DMS153 (cell line): ENCODE measurements at regions not wholly inside any gene's neighbourhood (a gene's known extent, or its start where the extent isn't known, plus 50 kb on each side); places are given as distances from the start of the nearest gene placed in this dataset.

Experiments
- DNase-seq: peaks from one replicate; lab custom pipeline; 2025; lab: John Stamatoyannopoulos, UW

DNA sequence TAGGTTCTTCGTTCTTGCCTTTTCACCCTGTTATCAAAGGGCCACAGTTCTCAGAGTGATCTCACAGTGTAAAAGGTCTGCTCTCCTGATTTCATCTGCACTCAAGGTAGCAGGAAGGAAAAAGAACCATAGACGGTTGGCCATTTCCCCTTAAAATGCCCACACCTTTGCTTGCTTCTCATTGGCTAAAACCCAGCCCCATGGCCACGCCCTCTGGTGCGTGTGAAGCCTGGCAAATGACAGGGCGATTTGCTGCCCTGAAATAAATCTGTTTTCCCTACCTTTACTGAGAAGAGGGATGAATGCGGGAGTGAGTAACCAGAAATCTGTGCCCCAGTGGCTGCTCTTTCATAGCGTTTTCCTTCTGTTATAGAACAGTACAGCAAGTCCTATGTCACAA, 269.3 kb downstream of the POU4F1 start:
- DNase-seq: no peak

DNA sequence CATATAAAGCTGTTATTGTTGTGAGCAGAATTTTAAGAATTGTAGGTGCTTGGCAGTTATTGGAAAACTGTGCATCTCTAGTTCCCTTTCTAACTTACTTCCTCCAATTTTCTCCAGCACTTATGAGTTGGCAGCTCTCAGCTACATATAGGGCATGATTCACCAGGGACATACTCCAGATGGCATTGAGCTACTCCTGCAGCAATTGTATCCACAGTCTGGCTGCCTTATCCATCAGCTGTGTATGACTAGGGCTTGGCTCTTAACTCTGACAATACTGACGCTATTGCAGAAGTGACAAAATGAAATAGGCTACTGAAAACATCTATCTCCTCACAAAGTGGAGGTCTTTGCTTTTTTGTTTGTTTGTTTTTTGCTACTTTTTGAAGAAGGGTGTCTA, 276.7 kb downstream of the POU4F1 start:
- peak; percentile 63 for DNase-seq

DNA sequence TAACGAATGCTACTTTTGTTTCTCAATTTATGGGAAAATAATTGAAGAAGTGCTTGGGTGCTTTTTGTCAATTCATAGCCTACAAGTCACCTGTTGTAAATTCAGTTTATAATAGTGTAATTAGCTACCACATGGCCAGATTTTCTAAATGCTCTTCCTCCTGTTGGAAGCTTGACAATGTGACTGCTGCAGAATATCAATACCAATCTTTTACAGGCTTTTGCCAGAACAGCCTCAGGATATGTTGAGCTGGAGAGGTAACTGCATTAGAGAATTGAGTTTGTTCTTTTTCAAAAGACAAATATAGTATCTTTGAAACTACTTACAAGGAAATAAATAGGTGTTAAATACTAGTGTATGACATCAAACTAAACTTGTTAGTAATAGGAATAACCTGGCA, 277.8 kb downstream of the POU4F1 start:
- DNase-seq: no peak

DNA sequence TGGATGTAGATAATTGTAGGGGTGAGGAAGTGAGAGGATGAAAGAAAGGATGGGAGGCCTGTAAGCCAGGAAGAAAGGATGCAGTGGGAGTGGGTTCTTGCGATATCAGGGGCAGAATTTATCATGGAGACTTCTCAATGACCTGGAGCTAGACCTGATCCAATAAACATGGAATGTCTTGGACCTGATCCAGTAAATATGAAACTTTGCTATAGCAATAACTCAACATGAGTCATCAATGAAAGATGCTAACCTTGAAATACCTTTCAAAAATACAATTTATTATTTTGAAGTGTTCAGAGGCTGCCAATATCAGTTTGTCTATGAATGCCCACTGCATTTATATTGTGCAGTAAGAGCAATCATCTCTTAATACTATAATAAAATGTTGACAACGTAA, 279.5 kb downstream of the POU4F1 start:
- no peak for DNase-seq

DNA sequence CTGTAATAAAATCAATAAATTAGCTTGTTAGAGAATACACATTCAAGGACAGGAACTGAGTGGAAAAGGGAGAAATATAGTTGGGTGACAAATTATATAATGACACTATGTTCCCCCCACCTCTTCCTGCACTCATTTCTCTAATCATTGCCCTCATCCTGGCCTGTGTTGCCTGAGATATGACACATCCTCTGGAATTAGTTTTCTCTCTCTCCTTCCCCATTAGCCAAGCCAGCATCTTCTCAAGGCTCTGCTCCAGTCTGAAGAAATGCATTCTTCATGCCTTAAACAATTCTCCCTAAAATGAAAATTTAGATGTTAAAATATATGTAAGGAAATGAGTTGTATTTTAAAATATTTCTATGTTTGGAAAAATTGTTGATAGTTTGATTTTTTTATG, 280.3 kb downstream of the POU4F1 start:
- DNase-seq: no peak

DNA sequence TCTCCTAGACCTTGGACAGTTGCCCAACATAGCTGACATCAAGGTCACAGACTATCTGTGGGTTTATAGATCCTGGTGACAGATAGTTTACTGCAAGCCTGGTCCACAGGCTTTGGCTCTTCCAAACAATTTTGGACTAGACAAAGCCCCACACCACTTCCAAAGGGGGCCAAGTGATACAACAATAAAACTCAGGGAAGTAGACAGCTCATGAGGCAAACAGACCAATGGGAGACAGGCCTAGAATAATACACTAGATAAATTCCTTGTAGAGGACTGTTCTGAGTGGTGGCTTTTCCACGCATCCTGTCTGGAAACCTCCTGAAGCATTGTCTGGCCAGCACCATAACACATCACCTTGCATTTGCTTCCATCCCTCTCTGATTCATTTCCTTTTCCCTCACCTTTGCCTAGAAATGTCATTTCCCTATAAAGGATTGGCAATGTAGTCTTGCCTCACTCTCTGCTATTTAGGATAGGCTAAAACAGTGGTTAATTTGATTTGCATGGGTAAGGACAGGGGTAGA, 284.2 kb downstream of the POU4F1 start:
- no peak for DNase-seq

DNA sequence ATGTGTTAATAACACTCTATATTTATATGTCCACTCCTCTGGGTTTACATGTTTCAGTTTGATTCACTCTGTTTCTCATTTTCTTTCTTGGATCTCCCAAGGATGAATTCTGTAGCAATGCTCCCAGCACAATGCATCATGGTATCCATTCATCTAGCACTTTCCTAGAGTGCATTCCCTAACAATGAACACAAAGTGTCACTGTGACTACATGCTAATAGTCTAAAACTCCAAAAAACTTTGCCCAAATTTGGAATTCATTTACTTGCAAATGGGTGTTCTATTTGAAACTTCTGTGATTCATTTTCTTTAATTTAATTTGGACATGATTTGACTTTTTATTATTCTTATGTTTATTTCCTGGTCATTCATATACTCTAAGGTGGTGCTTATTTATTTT, 286.3 kb downstream of the POU4F1 start:
- no peak for DNase-seq

DNA sequence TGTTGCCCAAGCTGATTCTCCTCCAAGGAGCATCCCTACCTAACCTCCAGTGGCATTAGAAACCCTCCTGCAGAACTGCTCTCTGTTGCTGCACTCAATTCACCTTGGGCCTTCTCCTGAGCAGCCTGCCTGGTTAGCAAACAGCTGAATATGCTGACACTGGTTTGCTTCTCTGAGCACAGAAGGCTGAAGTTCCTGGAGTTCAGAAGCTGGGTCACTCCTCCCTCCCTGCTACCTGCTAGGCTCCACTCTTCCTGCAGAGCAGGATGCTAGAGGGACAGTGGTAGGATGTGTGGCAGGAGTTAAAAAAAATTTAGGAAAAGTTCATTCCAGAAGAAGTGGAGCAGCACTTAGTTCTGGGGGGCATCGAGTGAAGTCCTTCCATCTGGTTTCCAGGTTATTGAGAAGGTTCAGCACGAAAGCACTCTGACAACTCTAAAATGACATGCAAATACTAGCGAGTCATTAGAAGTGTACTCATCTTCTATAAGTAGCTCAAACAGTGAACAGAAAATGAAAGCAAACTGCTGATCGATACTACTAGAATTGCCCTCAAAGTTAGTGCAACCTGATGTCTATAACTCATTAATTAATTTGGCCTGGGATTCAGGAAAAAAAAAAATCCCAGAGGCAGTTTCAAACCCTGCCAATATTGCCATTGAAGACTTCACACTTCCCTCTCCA, 293.7 kb downstream of the POU4F1 start:
- no peak for DNase-seq

DNA sequence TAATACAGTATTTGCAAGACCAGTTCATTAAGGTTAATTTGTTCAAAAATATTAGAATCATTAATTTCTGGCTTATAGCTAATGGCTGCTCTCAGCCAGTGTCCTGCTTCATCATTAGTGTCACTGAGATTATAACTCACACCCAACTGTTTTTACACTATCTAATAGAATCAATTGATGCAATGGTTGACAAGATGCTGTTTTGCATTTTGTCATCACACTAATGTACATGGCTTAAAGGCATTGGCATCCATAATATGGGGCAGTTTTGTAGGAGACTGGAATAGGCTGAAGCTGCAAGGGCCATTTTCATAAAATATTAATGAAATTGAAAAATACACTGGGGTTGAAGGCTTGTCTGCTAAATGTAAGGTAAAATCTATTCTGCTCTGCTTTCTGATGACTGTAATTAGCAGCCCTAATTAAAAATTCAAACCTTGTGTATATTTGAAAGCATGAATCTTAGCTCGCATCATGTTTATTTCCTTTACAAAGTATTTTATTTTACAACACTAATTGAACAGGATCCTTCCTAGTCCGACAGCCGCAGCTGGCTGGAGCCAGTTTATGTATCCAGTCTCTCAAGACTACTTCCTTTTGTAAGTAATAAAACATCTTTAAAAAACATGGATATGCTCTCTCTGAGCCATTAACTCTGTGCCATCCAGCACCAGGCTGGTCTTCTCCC, 296.7 kb downstream of the POU4F1 start:
- DNase-seq: no peak

DNA sequence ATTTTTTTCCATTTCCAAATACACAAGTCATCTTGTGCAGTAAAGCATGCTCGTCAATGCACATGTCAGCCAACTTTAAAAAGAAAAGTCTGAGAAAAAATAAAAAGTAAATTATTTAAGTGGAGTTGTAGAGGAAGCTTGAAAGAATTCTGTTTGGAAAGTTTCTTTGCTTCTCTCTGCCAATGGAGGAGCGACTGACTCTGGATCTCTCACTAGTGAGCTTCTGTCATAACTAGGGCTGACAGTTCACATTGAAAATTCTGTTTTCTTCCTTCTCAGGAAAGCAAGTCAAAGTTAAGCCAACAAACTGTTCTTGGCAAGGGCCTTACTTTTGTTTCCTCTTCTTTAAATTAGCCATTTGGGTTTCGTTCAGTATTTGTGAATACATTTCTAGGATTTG, 298.2 kb downstream of the POU4F1 start:
- DNase-seq: no peak

DNA sequence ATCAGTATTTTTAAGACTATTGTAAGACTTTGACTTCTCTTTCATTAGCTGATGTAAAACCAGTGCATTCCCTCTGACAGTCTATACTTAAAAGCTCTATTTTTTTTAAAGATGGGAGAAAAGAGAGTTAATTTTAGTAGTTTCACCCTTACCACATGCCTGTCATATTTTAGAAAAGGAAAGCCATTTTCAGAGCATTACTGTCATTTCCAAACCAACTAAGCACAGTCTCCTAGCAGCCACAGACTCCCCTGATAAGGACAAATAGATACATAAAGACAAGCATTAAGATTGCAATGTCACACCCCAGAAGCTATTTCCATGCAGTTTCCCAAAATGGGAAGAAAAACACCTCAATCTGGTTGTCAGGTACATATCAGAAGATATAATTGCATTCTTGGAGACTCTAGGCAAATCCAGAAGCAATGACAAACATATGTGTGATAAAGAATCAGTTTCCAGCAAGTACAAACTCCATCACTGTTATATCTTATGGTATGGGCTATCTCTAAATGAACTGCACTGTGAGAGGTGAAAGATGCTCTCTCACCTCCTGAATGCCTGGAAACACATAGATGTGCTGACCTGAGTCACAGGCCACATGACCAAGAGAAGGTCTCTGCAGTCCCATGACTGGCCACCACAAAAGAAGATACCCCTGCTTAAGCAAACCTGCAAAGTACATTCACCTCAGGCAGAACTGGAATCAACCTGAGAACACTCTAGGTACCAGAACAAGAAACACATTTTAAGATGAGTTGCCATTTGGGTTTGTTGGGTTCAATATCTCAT, 303.3 kb downstream of the POU4F1 start:
- no peak for DNase-seq

DNA sequence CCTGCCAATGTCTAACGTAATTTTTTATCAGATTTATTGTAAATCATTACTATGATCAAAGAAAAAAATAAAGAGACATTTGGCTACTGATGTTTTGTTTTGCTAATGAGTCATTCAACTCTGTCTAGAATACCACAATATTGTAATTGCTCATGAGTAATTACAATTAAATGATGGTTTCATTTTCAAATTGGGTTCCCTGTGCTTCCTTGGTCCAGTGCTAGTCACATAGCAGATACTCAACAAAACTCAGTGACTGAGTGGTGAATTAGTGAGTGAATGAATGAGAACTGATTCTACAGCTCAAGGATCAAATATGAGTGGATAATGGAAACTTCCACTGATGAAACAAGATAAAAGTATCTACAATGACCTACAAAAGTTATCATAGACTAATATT, 304.7 kb downstream of the POU4F1 start:
- no peak for DNase-seq

DNA sequence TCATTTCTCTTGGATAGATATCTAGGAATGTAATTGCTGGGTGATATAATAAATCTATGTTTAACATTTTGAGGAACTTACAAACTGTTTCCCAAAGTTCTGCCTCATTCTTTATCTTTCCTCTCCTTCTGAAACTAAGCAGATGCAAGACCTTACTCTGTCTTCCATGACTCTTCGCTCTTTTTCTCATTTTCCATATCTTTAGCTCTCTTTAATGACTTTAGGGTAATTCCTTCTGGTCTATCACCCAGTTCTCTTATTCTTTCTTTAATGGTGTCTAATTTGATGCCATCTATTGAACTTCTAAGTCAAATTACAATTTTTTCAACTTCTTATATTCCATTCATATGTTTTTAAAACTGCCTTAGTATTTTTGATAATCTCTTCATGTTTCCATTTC, 316.6 kb downstream of the POU4F1 start:
- no peak for DNase-seq

DNA sequence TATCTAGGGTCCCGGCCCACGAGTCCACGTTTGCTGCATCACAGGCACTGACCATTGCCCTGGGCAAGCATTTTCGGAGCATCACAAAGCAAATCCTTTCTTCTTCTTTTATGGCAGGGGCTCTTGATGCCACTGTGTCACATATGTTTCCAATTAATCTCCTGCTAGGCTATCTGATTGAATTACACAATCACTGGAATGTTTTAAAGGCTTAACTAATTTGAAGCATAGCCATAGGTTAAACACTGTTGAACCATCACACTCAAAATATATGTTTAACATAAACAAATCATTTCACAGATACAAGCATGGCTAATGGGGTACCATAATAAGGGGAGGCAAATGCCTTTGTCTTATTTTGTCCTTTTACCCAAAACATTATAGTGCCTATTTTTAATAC, 338.3 kb downstream of the POU4F1 start:
- no peak for DNase-seq

DNA sequence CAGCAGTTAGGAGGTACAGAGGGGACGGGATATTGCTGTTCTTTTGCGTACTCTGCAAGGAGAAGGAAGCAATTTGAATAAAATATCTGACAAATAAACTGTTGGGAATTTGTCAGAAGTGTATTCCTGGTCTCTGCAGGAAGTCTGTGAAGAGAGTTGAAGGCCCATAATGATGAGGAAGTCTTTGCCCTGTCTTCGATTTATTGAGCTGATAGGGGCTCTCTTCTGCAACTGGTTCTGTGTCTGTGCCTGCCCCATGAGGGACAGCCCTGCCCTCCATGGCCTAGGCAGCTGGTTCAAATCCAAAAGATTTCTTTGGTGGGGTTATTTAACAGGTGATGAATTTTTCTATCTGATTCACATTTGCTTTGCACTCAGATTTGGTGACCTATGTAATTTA, 339.7 kb upstream of the EDNRB start:
- peak; percentile 21 for DNase-seq

DNA sequence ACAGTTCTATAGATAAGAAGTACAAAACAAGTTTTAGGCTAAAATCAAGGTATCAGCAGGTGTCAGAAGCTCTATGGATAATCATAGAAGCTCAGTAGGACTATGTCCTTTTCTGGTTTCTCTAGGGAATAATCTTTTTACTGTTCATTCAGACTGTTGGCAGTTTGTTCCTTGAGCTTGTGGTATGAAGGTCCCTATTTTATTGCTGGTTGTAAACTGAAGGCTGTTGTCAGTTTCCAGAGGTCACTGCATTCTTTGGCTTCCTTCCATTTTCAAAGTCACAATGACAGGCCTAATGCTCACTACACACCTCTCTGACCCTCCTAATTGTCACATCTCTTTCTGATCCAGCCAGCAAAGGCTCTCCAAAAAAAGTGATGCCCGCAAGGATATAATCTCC, 337.9 kb upstream of the EDNRB start:
- DNase-seq: no peak

DNA sequence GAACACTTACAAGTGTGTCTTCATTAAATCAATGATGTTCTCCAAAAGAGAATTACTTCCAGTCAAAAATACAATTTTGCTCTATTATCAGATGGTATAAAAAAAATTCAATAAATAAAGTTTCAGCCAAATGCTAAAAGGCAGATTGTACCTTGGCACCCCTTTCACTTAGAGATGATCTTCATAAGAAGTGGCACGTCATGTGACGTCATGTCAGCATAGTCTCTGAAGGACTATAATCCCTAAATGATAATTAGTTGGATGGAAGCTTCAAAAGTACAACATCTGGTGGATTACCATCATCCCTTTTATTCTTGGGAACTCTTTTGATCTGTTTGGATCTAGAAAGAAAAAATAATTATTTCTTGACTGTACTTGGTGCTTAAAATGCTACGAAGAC, 335.5 kb upstream of the EDNRB start:
- DNase-seq: no peak

DNA sequence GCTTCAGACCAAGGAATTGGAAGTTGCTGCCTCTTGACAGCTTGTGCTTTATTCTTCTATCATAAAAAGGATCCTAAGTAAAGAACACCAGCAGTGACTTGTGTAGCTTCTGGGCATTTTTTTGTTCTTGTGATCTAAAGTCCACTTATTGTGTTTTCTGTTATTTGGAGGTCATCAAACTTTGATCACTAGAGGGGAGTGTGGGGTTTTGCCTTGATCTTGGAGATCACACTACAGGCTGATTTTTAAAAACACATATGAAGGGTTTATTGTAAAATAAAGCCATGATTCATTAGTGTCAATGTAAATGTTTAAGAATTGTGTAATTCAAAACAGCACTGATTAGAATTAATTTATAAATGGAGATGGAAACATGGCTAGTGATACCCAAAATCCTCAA, 328.7 kb upstream of the EDNRB start:
- no peak for DNase-seq

DNA sequence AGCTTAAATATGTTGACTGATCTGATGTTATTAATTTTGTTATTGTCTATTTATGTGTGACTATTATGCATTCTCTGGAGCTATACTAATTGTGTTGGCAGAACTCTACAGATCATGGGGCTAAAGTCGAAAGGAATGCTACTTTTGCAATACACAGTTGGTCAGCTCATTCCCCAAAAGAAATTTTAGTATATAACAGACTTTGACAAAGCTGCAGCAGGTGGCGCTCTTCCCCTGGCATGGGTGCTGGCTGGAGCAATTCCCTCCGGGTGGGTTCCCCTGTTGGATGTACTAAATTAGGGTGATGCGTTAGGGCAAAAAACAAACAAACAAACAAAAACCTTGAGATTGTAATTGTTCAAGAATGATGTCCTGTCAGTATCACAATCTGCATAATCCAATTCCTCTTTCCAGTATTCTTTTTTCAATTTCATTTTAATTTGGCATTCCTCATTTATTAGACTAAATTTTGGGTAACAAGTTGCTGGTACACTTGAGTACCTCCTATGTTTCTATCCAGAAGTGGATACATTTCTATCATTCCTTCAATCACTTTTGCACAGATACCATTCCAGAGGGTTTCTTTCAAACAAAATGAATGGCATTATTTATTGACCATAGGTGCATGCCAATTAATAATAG, 322.8 kb upstream of the EDNRB start:
- DNase-seq: no peak

DNA sequence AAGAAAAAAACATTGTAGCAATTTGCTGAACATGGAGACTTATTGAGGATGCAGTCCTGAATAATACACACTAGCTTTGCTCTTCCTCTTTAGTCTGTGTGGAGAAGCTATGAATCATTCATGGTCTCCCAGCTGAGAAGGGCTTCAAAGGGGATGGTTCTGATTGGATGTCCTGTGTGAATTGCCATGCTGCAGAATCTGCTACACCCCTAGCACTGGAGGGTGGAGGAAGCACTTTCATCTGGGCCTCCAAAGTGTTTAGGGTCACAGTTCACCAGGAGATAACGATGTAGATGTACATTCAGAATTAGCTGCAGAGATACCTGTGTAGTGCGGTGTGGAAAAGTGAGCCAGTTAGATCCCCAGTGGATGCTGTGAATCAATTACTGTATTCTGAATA, 321.1 kb upstream of the EDNRB start:
- no peak for DNase-seq

DNA sequence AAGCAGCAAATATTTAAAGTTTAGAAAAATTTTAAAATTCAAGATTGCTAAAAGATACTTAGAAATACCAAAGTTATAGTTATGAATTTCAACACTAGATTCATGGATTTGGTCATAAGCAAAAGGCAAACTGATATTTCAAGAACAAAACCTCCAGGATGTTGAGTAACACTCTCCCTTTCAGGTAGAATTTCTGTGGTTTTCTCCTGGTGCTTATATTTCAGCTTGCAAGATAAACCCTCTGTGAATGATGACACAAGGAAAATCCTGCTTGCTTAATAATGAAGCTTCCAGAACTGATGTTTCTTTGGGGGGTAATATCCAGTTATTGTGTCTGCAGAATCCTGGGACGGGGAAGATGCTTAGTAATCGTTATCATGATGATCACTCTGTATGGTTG, 320.3 kb upstream of the EDNRB start:
- DNase-seq: no peak

DNA sequence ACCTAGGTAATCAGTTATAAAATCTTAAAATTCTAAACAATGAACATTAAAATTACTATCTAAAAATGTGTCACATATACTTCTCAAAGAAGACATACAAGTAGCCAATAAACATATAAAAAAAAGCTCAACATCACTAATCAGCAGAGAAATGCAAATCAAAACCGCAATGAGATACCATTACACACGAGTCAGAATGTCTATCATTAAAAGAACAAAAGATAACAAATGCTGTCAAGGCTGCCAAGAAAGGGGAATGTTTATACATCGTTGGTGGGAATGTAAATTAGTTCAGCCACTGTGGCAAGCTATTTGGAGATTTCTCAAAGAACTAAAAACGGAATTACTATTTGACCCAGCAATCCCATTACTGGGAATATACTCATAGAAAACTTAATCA, 310.3 kb upstream of the EDNRB start:
- no peak for DNase-seq

DNA sequence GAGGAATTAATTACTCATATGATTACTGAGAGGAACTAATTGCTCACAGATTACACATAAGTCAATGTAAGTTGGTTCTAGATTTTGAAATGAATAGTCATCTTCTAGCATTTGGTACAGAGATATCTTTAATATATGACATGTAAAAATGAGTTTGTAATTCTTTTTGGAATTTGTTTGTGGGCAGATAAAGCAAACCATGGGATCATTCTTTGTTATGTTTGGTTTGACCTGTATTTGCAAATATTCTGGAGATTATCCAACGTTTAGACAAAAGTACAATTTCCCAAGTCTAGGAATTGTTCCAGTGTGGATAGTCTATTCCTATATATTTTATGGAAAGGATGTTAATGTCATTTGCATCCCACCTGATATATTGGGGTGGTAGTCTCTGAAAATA, 309.6 kb upstream of the EDNRB start:
- no peak for DNase-seq
